NOMO-1 treated with DMSO at 0.1 percent for 48 hours (cell line): ENCODE measurements at regions not wholly inside any gene's neighbourhood (a gene's known extent, or its start where the extent isn't known, plus 50 kb on each side); places are given as distances from the start of the nearest gene placed in this dataset.
"Not testable (repeated sequence)": the region's sequence is repeated elsewhere in the genome, so short reads cannot be mapped to it uniquely, and the experiment has no call there.

Experiments
- DNase-seq: peaks from one replicate; lab custom pipeline; 2025; ENCODE audit not compliant: unreplicated experiment; lab: John Stamatoyannopoulos, UW

DNA sequence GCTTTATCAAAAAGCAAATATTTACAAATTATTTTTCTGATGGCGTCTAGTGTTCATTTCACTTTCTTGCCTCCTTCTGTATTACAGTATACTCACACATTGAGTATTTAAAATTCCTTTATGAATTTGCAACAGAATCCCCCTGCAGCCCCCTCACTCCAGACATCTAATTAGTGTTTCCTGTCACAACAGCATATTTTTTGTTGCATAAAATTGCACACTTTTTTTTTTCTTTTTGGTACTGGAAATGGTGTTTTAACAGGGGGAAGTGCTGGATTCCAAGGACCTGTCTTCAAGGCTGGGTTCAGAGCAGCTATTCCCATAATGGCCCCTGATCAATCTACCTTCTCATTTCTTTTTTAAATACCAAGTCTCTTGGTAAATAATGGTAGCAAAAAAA is 184.3 kb upstream of the HMCN1 start:
- no peak for DNase-seq

DNA sequence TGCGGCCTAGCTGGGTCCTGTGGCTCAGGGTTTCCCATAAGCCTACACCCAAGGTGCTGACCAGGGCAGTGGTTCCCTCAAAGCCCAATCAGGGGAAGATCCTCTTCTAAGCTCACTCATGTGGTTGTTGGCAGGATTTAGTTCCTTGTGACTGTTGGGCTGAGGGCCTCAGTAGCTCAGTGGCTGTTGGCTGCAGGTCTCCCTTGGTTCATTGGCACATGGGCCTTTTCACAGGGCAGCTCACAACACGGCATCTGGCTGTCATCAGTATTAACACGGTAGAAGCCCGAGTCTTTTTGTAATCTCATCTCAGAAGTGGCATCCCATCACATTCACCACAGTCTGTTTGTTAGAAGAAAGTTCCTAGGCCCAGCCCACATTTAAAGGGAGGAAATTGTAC is 188.2 kb upstream of the HMCN1 start:
- no peak for DNase-seq

DNA sequence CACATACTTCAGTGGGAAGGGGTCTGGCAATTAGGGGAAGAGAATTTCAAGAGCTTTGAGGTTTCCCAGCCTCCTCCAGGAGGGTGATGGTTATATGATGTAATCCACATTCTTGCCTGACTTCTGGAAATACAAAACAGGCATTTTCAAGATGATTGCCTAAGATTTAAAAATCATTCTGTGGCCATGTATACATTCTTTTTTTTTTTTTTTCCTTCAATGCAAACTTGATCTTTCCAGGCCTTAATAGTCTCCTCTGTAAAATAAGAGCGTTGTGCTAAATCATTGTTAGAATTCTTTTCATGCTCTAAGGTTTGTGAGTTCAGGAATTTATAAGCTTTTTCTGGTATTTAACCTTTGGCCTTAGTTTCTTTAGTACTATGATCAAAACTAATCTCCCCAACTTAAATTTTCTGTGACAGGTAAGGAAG is 192.3 kb upstream of the HMCN1 start:
- no peak for DNase-seq

DNA sequence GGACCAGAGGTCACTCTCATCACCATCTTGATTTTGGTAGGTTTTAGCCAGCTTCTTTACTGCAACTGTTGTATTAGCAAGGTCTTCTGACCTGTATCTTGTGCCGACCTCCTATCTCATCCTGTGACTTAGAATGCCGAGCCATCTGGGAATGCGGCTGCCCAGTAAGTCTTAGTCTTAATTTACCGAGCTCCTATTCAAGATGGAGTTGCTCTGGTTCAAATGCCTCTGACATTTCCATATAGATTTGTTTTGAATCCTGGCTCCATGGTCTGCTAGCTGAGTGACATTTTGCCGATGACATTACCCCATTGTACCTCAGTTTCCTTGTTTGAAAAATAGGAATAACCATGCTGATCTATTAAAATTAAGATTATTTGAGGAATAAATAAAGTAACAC is 193.9 kb upstream of the HMCN1 start:
- DNase-seq, result no peak

DNA sequence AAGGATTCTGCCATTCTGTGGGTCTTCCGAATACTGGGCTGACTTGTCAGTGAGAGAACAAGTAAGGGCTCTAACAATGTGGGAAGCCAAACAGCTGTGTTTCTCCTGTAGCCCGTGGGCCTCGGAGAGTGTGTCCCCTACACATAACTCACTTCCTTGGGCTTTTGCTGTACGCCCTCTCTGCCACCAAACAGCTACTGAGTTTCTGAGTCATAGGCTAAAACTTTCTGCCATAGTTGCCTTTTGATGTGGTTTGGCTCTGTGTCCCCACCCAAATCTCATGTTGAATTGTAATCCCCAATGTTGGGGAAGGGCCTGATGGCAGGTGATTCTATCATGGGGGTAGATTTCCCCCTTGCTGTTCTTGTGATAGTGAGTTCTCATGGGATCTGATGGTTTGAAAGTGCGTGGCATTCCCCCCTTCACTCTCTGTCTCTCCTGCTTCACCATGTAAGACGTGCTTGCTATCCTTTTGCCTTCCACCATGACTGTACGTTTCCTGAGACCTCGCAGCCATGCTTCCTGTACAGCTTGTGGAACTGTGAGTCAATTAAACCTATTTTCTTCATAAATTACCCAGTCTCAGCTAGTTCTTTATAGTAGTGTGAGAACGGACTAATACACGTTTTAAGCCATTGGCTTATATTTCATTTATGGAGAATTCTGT is 194.8 kb upstream of the HMCN1 start:
- no peak for DNase-seq

DNA sequence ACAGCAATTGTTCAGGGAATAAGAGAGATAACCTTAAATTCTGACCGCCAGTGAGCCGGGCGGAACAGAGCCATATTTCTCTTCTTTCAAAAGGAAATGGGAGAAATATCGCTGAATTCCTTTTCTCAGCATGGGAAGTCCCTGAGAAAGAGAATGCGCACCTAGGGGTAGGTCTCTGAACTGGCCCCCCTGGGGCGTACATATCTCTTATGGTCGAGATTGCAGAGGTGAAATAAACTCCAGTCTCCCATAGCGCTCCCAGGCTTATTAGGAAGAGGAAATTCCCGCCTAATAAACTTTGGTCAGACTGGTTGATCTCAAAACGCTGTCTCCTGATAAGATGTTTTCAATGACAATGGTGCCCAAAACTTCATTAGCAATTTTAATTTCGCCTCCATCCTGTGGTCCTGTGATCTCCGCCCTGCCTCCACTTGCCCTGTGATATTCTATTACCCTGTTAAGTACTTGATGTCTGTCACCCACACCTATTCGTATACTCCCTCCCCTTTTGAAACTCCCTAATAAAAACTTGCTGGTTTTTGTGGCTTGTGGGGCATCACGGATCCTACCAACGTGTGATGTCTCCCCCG is 195.8 kb upstream of the HMCN1 start:
- not testable (repeated sequence) for DNase-seq

DNA sequence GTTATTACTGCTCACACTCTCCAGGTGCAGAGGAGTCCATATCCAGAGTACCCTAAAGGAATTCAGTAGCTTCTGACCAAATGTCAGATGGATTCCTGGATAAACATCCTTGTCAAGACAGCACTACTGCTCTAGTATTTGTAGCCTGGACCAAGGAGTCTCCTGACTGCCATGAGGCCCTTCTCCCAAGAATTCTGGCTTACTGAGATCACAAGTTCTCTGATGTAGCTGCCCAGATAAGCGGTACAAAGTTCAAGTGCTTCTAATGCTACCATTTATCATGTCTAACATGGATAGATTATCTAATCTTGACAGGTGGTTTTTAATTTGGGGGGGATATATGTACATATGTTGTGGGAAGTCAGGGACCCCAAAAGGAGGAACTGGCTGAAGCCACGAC is 196.6 kb upstream of the HMCN1 start:
- DNase-seq, result no peak

DNA sequence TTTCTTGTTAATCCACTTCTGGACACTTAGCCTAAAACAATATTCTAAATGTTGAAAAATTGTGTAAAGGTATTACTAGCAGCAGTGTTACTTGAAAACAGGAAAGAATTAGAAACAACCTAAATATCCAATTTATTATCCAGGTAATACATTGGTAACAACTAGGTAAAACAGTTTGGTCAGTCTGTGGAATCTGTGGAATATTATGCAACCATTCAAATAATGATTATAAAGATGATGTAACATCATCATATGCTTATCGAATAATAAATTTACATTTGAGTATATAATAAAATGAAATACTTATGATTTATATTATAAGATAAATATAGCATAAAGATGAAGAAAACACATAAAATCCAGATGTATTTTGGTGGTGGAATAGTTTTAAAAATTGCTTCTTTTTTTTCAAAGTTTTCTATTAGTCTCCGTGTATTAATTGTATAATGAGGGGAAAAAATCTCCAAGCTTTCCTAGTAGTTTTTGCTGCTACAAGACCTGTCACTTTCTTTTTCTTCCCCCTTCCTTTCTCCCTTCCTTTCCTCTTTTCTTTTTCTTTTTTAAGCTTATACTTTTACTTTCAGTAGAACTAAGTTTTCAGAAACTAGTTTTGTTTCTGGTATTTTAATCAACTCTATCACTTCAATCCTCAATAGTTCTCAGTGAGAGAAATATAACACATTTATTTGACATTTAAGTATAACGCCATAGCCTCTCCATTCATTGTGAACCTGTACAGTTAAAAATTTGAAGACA is 197.8 kb upstream of the HMCN1 start:
- no peak for DNase-seq

DNA sequence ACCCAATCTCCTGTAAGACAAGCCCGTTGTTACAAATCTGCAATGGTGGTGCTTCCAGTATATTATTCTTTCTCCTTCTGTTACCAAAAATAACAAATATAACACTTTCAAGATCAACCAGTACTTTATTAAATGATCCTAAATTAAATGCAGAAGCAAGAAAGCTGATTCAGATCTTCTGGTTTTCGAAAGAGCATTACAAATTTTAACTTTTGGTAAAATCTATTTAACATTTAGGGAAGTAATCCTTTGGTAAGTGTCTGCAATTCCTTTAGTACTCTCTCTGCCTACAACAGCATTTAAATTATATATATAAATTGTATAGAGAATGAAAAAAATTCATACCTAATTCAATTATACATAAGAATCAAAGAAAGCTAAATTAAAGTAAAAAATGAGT is 198.6 kb upstream of the HMCN1 start:
- DNase-seq, result peak; percentile 49

DNA sequence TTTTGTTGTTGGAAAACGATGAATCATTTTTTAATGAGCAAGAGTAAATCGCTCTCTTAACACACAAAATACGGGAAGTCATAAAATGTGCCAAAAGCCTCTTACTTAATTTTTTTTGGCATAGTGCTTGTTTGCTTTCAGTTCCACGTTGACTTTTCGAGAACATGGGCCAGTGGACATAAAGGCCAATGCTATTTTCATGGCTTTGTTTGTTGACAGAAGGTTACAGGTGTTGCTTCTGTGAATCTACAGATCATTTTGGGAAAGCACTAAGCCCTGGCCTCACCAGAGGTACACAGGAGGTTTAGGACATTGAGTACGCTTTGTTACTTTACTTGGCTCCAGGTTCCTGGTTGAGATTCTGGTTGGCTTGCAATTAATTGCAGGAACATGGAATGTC is 199.4 kb upstream of the HMCN1 start:
- peak; percentile 97 for DNase-seq

DNA sequence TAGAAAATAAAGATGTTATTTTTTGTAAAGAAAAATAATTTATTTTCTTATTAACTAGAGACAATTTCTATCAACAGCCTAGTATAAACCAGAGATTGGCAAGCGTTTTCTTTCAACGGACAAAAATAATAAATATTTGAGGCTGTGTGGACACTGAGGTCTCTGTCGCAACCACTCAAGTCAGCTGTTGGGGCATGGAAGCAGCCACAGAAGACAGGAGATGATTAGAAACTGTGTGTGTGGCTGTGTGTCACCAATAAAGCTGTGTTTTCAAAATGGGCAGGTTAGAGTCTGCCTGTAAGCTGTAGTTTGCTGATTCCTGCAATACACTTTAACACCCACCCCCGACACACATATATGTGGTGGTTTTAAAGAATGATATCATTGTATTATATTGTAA is 200.6 kb upstream of the HMCN1 start:
- peak; percentile 62 for DNase-seq

DNA sequence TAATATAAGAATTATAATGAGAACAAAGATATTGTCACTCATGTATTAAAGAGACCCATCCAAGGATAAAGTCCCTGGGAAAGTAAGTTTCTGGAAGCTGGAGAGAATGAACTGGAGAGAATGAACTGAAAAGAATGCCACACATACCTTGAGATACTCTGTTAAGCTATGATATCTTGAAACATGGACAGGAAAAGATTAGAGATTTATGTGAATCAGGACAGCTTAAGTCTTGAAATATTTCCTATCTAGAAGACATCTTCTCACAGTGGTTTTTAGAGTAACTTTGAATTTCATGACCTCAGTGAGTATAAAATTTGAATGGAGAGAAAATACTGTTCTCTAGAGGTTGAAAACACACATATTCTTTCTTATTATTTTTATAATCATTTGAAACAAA is 201.3 kb upstream of the HMCN1 start:
- no peak for DNase-seq

DNA sequence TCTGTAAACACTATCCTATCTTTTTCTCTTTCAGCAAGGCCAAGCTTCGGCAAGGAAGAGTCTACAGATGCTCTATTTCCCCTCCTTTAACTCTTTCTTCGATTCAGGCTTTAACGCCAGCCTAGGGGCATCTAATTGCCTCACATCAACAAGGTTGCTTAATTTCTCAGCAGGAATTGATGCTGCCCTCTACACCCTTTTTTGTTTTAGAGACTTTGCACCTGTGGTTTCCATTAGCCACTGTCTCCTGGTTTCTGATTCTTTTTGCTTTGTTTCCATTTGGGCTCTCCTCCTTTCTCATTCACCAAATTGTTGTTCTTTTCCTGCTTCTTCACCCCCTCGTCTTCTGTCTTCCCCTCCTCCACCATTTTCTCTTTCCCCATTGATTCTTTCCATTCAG is 202.4 kb upstream of the HMCN1 start:
- no peak for DNase-seq

DNA sequence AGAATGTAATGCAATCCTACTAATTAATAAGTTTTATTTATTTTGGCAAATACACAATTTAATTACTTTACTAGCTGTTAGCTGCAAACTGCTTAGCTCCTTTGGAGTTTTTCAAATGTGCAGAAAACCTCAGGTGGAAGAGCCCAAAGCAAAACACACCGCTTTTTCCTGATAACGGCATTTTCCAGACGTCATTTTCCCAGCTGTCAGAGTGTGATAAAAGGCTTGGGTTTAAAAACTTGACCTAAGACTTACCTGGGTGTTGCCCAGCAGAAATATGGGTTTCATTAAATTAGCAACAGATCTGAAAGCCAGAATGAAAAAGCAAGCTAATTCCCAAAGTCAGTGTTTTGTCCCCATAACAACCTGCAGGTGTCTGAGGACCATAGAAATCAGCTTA is 204.0 kb upstream of the HMCN1 start:
- no peak for DNase-seq

DNA sequence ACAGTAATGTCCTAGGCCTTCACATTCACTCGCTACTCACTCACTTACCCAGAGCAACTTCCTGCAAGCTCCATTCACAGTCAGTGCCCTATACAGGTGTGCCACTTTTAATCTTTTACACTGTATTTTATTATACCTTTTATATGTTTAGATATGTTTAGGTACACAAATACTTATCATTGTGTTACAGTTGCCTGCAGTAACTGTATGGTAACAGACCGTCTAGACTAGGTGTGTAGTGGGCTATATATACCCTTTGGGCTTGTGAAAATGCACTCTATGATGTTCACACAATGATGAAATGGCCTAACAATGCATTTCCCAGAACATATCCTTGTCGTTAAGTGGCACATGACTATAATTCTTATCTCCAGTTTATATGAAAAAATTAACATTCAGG is 204.5 kb upstream of the HMCN1 start:
- no peak for DNase-seq

DNA sequence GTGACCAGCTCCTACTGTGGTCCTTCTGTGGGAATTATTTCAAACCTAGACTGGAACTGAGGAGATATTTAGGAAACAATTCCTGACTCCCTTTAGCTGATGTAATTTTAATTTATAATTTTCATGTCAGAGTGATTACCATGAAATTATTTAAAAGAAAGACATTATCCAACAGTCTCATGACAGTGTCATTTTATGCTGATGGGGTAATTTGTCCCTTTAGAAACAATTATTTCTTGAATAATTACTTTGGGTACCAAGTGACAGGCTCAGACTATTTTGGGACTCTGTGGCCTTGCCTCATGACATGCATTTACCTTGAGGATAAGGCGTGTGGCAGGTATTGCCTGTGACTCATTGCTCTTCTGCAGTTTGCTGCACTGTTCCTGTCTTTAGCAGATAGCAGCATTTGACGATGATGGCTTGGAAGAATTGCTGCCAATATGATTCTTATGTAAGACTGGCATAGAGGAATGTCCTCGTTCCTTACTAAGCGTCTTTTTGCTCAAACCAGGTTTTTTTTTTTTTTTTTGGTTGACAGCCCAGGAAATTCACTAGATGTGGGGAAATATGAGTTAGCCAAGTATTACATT is 206.0 kb upstream of the HMCN1 start:
- no peak for DNase-seq

DNA sequence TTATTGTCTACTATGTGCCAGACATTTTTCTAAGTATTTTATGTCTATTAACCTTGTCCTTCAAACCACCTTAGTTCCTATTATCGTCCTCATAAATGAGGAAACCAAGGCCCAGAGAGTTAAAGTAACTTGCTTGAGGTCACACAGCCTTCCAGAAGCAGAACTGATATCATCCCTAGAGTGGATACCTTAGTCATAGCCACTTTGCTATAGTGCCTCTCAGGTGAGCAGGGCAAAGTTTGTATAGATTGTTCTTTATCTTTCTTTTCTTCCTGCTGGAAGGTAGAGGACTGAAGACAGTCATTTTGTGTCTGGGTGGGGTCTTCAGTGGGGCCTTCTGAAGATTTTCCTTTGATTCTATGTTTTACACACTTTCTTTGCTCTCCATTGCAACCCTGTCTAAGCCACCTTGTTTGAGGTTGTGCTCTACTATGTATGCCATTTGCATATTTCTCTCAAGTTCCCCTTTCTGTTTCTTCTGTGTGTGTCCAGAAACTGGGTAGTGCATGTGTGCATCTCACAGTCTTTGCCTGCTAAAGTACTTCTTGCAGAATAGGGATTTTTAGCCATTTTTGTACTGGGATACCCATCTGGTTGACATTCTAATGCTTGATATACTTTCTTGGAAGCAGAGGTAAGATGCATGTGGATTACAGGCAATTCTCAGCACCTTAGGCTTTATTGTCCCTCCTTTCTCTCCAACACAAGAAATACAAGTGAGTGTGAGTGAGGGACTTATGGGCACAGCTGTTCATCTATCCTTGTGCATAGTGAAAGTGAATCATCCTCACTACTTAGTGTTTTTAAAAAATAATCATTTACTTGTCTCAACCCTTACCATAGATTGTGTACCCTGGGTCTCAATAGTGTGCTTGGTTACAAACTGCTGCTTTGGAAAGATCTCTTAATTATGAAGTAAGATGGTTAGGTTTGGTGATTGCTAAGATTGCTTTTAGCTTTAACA is 207.6 kb upstream of the HMCN1 start:
- peak; percentile 56 for DNase-seq

DNA sequence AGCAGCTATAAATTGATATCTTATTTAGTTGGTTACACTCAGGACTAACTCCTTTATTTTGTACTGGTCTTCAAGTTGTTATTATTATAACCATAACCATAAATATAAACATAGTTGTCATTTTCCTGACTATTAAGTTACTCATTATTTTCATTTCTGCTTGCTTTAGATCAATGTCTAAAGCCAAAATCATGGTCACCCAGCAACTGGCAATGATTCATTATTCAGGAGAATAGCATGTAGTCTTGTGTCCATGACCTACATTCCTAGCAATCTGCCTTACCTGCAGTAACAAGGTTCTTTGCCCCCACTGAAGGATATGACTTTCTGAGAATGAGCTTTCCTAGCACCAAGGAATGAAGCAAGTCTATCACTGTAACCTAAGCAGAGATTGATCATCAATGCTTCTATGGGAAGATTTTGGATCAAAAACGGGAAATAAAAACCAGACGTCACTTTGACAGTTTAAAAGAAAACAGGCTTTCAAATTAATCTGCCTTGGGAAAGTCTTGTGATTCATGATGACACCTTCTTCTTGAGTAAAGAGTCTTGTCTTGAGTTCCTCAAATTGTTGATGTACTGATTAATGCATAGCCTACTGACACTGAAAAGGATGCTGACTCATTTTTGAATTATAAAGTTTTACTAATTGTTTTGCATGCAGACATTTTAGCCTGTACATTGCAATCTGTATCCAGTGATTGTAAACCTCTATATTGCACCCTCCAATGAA is 203.3 kb upstream of the IVNS1ABP start:
- DNase-seq, result peak; percentile 93

DNA sequence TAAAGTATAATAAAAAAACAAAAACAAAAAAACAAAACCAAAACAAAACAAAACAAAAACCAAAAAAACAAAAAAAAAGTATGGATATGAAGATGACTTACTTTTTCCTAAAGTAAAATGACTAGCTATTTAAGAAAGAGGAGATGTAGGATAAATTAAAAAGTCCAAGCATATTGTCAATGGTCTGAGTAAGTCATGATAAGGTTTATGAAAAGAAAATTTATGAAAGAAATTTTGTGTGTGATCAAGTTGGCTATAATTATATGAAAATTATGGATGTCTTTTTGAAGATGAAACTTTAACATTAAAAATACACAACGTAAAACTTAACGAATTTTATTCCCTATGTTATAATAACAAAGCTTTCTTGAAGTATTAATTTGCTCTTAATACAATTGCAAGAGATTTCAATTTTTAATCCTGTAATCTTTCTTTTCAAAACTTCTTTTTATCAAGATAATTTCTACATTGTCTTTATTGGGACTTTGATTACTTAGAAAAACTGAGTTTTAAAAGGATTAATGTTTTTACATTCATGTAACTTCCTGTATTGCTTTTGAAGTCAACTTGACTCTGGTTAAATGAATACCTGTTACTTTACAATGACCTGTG is 200.9 kb upstream of the IVNS1ABP start:
- no peak for DNase-seq

DNA sequence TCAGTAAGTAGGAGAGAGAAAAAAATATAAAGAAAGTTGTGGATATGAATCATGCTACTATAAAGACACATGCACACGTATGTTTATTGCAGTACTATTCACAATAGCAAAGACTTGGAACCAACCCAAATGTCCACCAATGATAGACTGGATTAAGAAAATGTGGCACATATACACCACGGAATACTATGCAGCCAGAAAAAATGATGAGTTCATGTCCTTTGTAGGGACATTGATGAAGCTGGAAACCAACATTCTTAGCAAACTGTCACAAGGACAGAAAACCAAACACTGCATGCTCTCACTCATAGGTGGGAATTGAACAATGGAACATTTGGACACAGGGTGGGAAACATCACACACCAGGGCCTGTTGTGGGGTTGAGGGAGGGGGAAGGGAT is 200.3 kb upstream of the IVNS1ABP start:
- not testable (repeated sequence) for DNase-seq
